HG02884 (cell line): ENCODE measurements at regions not wholly inside any gene's neighbourhood (a gene's known extent, or its start where the extent isn't known, plus 50 kb on each side); places are given as distances from the start of the nearest gene placed in this dataset.

ENCODE experiments used
- ATAC-seq: cut with Tn5 transposase; IDR thresholded peaks from one replicate; pipeline ENCODE4 v1.9.1; 2021; ENCODE audit warnings: mild to moderate bottlenecking, moderate library complexity; ENCODE audit not compliant: unreplicated experiment

DNA sequence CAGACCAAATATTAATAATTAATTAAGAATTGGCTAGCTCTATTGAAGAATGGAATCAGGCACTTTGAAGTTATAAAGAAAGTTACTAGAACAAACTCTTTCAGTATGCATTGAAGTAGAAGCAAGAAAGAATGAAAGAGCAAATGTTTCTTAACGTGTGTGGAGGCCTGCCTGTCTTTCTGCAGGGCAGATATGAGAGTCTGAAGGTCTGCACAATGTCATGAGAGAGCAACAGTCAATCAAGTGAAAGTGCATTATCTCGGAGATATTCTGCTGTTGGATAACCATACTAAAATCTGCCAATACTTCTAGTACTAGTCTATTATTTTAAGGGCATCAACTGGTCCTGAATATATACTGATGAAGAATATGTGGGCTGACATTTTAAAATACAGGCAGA, 1270.8 kb downstream of the ZPLD1 start:
- no peak for ATAC-seq

DNA sequence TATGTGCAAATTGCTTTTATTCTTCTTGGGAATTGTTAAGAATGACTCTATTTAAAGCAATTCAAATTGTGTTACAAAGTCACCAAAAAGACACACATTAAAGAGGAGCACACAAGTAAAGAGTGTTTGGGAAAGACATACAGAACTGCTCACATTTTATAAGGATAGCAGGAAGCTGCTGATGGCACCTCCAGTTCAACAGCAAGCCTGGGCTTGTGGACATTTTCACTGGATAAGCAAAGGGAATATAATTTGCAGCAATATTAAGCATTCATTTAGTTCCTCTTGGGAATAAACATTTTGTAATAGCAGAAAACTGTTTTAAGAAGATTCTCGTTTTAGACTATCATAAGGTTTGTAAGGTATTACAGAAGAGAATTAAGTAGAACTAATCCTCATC, 1271.9 kb downstream of the ZPLD1 start:
- no peak for ATAC-seq

DNA sequence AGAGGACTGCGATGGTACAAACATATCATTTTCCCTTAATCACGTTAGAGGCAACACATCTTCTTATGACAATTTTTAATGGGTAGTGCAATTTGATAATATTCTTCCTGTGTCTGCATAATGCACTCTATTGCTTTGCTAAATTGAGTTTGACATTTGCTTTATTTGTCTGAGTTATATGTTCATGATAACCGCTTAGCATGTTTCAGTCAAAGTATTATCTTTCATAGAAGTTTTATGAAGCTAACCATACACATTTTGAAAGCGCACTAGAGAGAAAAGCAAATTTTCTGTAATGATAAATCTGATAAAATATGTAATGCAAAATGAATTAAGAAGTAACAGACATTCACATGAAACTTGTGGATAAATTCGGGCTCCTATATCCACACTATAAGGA, 1276.9 kb downstream of the ZPLD1 start:
- ATAC-seq = no peak

DNA sequence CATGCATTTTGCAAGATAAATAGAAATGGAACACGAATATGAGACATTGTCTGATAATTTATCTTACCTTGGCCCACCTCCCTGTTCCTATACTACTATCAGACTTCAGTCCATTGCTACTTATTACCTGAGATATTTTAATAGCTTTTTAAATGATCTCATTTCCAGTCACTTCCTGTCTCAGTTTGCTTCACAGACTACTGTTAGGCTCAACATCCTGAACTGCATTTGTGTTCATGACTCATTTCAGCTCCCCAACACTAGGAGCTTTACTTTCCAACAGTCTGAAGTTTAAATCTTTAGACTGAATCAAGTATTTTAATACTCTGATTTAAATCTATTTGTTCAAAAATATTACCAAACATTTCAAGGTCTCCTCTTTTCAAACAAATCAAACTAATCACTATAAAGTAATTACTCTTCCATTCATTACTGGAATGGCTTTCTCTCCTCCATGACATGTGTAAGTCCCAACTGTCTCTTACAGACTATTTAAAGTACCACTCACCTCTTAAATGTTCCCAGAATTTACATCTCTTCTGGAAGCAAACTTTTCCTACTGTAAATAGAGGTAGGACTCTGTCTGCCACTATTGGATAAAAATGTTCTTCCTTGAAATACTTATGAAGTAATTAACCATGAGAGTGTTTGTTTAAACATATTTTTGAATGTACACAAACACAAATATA, 1277.6 kb downstream of the ZPLD1 start:
- ATAC-seq = no peak

DNA sequence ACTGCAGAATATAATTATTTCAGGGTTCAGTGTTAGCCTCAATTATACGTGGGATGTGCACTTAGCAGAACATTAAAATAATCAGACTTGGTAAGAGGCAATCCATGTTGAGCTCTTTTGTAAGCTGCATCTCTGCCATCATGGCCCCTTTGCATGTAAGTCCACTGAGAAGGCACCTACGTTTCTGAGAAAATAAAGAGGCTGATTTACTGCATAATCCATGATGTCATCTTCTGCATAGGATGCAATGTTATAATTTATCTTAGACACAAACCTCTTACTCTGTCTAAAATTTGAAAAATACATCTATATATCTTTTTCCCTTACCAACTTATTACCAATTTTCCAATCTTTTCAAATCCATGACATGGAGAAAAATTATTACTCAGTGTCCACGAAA, 1294.7 kb downstream of the ZPLD1 start:
- ATAC-seq = no peak

- ATAC-seq = no peak
Observed at GRCh38 chr3:103730744-103731143, 1295.9 kb downstream of the ZPLD1 start.

DNA sequence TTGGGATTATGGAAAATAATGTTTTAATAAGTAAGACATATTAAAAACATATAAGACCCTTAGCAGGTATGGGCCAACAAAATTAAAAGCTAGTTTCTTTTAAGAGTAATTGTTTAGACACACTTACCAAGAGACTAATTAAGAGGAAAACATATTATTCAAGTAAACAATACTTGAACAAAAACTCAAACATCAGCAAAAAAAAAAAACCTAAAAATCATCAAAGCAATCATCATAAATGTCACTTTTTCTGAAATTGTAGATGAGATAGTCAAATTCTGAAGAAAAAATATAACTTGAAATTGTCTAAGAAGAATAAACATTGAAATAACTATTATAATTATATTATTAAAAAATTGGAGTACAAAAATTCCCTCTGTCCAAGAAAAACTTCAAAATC, 1318.2 kb downstream of the ZPLD1 start:
- ATAC-seq = no peak

DNA sequence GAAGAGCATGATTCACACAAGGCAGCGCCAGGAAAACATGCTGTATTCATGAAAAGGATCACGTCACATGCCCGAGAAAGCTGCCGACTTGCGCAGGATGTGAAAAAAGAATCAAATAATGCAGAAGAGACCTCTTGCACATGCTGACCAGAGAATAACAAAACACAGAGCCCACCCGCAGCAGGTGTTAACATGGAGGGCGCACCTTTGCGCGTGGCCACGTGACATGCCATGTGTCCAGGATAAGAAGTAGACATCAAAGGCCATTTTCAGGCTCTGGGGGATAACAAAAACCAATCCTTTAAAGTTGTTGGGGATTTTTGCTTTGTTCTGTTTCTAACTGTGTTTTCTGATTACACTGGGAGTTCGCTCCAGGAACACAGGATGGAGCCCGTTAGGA, 1332.8 kb downstream of the ZPLD1 start:
- ATAC-seq = no peak

GRCh38 chr3:103785017-103785416, 1350.2 kb downstream of the ZPLD1 start:
- ATAC-seq = no peak

DNA sequence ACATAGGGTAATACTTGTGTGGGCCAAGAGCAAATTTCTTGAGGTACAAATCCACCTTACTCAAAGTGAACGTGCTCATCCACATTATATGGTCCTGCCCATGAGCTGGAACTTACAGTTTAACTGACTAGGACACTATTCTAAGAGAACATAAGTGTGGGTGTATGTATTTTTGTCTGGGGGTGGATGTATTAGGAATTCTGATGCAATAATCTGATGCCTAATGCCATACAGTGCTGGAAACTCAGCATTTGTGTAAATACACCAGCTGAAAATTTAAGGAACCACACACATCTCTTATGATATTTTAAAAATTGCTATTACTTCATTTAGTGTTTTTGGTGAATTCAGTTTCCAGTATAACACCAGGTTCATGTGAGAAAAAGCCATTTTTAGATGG, 1350.7 kb downstream of the ZPLD1 start:
- no peak for ATAC-seq

DNA sequence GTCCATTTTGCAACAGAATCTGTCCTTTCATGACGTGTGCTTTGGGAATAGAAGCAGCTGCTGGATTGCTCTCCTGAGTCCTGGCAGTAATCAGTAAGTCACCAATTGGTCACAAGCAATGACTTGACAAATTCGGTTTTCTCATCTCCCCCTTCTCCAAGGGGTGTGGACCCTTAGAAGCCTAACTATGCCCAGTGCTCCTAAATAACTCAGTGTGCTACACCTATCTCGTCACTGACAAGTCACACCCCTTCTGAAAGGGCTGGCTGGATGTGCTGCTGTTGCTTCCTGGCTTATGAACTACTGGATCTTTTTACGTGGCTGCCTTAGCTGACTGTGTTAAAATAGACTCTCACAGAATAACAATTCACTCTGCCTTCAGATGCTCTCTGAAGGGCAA, 1351.5 kb downstream of the ZPLD1 start:
- ATAC-seq = no peak

DNA sequence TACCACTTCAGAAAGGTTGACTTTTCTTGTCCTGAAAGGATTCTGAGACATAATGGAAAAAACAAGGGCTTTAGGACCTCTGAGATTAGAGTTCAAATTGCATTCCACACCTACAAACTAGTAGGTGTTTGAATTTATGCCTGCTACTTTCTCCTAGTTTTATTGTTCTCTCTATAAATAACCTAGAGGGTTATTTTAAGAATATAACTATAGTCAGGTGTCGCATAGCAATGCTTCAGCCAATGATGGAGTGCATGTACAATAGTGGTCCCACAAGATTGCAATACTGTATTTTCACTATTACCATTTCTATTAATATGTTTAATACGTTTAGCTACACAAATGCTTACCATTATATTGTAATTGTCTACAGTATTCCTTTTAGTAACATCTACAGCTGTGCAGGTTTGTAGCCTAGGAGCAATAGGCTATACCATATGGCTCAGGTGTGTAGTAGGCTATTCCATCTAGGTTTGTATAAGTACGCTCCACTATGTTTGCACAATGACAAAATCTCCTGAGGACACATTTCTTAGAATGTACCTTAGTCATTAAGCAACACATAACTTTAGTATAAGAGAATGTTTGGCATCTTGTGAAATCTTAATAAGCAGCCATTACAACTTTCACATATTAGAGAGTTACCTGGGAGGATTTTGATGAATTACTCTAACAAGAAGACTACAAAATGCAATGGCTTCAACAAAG, 1352.5 kb downstream of the ZPLD1 start:
- no peak for ATAC-seq

DNA sequence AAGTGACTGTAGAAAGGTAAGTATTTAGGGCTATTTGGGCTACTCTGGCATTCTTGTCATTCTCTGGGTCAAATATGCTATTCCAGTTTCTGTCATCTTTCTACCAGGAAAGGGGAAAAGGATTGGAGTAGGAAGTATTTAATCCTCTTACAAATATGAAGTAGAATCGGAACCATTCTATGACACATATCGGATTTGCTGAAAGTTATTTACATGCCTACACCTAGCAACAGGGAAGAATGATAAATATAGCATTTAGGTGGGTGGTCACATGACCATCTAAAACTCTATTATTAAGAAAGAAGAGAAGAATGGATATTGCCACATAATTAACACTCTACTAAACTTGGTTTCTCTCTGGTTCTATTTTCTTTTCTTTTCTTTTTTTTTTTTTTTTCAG, 1353.1 kb downstream of the ZPLD1 start:
- no peak for ATAC-seq

- no peak for ATAC-seq
Observed at GRCh38 chr3:103791786-103792515, 1357.1 kb downstream of the ZPLD1 start.

GRCh38 chr3:103794656-103795055, 1359.8 kb downstream of the ZPLD1 start:
- no peak for ATAC-seq

GRCh38 chr3:103796068-103796467, 1361.3 kb downstream of the ZPLD1 start:
- ATAC-seq = no peak

DNA sequence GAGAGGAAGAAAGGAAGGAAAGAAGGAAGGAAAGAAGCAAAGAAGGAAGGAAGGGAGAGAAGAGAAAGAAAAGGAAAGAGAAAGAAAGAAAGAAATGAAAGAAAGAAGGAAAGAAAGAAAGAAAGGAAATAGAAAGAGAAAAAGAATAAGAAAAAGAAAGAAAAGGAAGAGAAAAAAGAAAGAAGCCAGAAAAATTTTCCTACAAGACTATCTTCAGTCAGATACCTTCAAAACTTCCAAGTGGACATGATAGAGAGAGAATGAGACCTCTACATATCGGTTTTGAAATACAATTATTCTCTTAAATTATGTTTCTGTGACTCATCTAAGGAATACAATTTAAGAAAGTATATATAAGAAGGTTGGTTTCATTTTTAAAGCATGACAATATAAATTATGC, 1369.0 kb downstream of the ZPLD1 start:
- no peak for ATAC-seq

DNA sequence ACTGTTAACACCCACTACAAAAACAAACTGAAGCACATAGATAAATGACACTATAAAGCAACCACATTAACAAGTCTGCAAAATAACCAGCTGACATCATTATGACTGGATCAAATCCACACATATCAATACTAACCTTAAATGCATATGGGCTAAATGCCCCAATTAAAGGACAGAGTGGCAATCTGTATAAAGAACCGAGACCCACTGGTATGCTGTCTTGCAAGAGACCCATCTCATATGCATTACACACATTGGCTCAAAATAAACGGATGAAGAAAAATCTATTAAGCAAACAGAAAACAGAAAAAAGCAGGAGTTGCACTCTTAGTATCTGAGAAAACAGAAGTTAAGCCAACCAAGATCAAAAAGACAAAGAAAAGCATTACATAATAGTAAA, 1375.4 kb downstream of the ZPLD1 start:
- no peak for ATAC-seq

DNA sequence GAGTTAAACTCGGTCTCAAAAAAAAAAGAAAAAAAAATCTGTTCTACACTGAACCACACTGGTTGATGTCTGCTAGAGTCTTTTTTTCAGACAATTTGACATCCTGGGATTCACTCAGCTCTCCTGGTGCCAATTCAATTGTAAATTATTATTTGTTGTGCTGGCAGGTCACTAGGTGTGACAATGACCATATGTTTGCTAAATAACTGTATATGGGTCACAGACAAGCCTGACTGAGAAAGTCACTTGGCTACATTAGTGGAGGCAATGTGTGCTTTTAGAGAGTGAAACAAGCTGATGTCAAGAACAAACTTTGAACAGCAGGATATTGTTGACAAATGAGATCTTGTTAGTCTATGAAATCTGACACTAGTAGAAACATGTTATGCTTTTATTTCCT, 1379.1 kb downstream of the ZPLD1 start:
- no peak for ATAC-seq

GRCh38 chr3:103818398-103818797, 1383.6 kb downstream of the ZPLD1 start:
- no peak for ATAC-seq

GRCh38 chr3:103818800-103819199, 1384.0 kb downstream of the ZPLD1 start:
- no peak for ATAC-seq

- ATAC-seq = no peak
Observed at GRCh38 chr3:103825586-103825985, 1390.8 kb downstream of the ZPLD1 start.
